GM18868 (cell line): ENCODE measurements at regions not wholly inside any gene's neighbourhood (a gene's known extent, or its start where the extent isn't known, plus 50 kb on each side); places are given as distances from the start of the nearest gene placed in this dataset.
"Not testable (repeated sequence)": the region's sequence is repeated elsewhere in the genome, so short reads cannot be mapped to it uniquely, and the experiment has no call there.

Experiments used
- ATAC-seq: cut with Tn5 transposase; IDR thresholded peaks from one replicate; pipeline ENCODE4 v1.9.1; 2021; ENCODE audit warnings: mild to moderate bottlenecking, moderate library complexity; ENCODE audit not compliant: unreplicated experiment

DNA sequence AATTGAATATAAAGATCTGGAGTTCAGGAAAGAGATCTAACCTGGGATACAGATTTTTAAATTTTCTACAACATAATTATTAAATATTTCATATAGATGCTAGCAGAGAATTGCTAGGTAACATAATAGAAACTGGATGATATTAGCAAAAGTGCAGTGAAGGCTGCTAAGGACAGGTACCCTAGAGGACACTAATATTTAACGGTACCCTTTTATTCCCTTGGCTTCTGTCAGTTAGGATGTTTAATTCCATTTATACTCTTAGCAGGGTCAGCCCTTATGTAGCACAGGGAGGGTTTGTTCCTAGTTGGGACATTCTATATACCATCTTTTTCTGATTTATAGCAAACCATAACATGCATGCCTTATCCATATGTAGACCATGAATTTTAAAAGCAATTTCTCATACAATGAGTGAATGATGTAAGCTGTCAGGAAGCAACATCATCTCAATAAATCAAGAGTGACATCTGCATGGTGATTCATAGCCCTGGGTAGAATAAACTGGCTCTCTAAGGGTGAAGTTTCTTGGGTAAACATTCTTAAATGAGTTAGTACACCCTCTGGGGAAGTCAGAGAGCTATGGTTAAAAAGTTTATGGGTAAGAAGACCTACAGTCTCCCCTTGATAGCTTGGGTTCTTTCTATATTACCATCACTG is 404.4 kb upstream of the MGAT4C start:
- no peak for ATAC-seq

DNA sequence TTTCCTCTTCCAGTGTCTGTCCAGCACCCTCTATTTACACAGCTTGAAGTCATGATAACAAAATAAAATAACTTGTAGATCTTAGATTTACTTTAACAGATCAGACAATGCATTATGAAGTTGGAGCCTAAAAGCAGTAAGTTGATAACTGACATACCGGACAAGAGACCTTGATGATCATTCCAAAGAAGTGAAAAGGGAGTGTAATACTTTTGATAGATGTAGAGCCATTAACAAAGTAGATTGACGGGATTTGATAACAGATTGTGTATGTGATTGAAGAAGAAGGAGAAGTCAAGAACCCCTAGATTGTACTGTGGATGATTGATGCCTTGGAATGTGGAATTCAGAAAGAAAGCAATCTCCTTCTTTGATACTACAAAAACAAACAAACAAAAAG is 403.8 kb upstream of the MGAT4C start:
- ATAC-seq: no peak

DNA sequence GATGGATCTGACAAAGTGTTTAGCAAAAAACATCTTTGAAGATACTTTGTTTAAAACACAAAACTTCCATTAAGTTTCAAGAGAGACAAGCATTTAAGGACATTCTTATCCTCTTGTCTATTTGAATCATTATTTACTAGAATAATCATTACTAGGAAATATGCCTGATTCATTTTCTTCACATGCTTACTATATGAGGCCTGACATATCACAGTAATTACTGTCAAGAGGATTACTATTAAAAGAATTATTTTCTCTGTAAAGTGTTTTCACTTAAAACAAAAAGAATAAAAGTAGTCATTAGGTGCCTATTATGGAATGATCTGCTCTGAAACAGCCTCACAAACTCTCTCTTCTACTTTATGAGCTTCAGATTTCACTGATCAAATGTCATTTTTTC is 402.1 kb upstream of the MGAT4C start:
- ATAC-seq: no peak

DNA sequence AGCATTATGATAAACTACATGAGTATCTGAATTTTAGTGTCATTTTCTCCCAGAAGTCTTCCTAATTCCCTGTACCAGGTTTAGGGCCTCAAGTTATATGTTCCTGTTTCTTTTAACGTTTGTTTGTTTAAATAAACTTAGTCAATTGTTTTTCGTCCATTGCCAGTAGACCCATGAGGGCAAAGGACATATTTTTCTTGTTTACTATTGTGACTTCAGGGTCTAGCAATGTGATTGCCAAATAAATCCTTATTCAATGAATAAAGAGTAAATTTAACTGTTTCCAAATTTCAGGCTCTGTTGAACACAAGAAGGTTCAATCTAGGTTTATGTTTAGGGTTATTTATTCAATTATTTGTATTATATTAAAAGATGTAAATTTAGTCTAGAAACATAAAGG is 391.6 kb upstream of the MGAT4C start:
- ATAC-seq: no peak

DNA sequence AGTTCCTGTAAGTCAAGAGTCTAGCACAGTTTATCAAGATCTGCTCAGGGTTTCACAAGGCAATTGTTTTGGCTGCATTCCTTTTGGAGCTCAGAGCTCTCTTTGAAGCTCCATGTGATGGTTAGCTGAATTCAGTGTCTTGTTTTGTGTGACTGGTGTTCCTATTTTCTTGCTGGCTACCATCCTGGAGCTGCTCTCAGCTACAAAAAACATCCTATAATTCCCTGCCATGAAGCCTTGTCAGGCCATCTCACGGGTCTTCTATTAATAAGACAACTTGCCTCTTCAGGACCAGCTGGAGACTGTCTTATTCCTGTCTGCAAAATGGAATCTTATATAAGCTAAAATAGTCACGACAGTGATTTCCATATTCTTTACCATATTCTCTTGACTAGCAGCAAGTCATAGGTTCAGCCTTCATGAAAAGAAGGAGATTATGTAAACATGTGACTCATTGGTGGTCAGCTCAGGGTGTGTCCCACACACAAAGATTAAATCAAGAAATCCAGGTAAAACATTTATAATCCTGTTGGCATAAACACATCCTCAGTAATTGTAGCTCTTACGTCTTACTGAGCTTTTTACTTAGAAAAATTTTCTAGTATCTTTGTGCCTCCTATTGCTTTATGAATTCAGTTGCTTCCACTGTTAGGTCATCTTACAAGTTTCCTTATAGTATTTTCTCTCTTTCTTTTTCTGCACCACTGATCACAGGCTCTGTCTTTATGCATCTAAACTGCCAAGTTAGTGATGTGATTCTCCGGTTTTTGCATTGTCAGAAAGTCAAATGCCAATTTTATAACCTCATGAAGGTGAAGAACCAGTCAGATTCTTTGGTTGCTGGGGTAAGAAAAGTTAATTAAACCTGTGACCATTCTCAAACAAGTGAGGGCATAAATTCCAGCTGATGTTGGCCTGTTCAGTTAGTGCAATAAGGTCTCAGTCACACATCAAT is 378.5 kb upstream of the MGAT4C start:
- ATAC-seq: no peak

DNA sequence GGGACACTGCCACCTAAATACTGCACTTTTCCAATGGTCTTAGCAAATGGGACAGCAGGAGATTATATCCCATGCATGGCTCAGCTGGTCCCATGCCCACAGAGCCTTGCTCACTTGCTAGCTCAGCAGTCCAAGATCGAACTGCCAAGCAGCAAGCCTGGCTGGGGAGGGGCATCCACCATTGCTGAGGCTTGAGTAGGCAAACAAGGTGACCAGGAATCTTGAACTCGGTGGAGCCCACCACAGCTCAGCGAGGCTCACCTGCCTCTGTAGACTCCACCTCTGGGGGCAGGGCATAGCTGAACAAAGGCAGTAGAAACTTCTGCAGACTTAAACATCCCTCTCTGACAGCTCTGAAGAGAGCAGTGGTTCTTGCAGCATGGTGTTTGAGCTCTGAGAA is 370.8 kb upstream of the MGAT4C start:
- no peak for ATAC-seq

DNA sequence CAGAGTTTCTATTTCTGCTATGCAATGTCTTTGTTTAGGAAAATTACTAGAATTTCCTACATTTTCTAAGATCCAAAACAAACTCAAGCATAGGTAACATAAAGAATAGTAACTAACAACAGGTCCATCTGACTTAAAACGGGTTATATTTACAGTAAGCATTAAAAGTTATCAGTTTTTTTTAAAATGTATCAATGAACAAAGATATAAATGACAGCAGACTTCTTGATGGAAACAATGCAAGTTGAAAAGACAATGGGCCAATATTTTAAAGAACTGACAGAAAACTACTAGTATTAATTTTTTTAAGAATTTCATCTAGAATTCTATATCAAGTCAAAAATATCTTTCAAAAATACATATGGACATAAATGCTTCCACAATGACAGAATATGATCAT is 367.1 kb upstream of the MGAT4C start:
- ATAC-seq: no peak

DNA sequence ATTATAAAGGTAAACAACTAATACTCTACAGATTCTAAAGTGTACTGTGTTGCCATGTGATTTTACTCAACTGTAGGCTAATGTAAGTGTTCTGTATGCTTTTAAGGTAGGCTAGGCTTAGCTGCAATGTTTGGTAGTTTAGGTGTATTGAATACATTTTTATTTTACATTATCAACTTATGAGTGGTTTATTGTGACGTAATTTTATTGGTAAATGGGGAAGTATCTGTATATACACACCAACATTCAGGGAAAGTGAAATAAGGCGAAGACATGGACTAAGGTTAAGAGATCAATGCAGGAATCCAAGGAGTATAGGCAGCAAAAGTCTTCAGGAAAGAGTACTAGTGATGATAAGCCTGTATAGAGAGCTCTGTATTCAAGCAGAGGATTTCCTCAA is 365.8 kb upstream of the MGAT4C start:
- no peak for ATAC-seq

DNA sequence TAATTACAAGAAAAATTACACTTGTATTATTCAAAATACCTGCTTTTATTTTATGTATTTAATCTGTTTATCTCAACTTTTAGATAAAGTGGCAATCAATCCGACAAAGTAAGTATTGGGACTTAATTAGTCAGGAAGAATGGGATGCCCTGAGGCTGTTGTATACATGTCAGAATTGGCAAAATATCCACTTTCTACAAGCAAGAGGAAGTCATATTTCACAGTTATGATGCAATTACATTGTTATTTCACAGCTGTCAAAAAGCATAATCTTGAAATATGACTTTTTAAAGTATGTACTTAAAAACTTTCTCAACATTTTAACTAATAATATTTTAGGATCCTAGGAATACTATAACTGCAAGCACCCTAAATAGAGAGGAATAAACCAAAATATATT is 357.1 kb upstream of the MGAT4C start:
- ATAC-seq: no peak

DNA sequence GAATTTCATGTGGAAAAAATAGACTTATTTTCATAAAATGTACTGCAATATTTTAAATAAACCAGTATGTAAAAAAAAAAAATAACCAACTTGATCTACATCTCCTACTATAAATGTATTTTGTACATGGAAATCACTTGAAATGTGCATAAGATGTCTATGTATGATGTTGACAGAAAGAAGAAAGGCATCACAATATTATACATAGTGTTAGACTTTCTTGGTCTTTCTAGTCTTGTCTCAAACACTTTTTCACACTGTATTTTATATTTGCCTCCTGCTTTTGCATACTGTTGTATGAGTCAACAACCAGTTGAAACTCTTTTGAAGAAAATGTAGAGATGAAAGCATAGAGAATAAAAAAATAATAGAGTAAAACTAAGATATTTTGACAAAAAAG is 352.4 kb upstream of the MGAT4C start:
- ATAC-seq: no peak

DNA sequence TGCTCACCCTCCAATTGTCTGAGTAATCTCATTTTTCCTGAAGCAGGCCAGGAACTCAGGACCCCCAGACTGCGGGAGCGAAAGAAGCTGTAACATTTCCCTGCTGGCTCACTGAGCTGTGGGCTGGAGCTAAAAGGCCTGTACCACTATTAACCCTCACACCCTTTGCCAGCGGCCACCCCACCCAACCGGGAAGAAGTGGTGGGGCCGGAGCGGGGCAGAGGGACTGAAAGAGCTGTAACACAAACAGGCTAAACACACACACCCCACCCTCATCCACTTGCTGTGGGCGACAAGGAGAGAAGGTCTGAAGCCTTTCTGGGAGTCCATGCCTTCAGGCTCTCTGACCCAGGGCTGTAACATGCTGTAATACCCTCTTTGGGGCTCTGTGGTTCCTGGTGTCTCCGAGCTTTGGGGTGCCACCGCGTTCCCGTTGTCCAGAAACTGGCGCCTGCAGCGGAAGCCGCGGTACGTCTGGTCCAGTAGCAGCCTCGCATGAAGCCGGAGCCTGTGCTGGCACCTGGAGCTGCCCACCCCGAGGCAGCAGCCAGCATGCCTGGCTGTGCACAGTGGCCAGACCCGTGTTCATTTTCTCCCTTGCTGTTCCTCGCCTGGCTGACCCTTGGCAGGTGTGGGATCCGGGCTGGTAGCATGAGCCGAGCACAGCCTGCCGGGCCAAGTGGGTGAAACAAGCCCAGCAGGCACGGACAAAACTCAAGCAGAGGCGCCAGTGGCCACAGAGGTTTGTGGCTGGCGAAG is 345.5 kb upstream of the MGAT4C start:
- ATAC-seq: no peak

DNA sequence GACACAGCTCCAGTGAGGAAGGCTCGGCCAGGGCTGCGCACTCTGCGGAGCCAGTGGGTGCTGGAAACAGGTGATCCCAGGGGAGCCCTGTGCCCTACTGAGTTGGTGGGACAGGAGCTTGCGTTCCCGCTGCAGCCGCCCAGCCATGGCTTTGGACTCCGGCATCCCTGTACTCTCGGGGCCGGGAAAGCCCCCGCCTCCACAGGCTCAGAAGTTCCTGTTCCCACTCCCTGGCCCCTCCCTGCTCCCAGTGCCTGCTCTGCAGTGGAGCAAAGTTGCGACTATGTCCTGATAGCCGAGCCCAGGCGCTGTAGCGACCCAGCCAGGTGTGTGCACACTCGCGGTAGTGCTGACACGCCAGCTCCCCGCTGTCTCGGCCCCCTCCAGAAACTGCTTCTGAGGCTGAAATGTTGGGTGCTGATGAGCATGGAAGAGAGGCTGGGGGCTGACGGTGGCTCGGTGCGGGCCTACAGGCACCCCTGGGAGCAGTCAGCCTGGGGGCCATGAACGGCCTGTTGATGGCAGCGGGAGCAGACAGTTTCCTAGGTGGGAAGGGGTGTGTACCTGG is 344.6 kb upstream of the MGAT4C start:
- ATAC-seq: no peak

DNA sequence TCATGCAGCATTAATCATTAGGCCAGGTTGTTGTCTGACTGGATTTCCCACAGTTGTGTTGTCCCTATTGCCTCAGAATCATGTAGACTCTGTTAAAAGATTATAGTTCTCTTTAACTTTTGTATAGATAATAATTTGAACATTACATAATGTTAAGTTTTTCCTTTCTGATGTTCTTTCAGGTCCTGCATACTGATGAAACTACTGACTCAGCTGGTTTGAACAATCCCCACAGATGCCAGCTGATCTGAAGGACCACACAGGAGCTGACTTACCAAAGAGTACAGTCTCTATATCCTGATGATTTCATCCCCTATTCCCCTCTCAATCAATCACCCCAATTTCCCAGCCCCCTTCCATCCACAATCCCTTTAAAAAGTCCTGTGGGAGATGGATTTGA is 341.2 kb upstream of the MGAT4C start:
- ATAC-seq: no peak

DNA sequence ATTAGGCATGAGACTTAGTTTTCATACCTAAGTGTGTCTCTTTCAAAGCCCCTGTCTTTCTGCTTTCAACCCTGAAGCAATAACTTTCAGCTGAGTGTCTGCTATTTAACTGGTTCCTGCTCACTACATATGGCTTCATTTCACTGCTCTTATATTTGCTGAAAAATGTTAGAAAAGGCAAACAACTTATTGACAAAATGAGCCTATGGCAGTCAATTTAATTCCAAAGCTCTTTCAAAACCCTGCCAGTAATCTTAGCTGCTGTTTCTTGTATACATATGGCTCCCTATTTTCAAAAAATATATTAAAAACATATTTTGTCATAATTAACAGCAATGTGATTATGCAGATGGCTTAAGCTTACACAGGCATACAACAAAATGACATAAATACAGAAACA is 334.1 kb upstream of the MGAT4C start:
- no peak for ATAC-seq

DNA sequence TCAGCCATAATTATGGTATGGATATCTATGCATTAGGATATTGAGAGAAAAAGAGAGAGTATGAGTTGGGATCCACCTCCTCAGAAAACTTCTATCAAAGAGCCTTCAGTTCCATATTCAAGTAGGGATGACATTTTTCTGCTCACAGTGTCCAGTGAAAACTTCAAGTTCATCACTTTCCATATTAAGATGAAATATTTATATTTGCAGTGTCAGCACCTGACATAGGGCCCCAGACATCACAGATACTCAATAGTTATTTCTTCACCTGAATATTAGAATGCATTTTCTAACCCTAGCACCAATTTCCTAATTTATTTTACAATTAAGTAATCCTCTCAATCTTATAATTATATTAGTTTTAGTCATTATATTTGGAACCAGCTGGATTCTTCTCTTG is 318.0 kb upstream of the MGAT4C start:
- no peak for ATAC-seq

DNA sequence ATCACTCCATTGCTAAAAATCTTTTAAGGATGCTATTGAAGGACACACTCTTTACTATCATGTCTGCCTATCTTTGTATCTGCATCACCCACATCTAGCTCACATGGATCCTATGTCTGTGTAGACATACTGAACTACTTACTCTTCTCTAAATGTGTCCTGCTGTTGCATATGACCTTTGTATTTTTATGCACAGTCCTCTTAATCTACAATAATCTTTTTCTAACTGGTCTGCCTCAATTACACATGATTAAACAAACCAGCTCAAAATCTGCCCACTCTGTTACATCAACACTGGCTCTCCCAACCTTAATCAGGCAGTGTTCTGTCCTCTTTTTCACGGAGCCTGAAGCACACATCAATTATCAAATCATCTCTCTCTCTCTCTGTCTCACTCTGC is 316.3 kb upstream of the MGAT4C start:
- no peak for ATAC-seq

DNA sequence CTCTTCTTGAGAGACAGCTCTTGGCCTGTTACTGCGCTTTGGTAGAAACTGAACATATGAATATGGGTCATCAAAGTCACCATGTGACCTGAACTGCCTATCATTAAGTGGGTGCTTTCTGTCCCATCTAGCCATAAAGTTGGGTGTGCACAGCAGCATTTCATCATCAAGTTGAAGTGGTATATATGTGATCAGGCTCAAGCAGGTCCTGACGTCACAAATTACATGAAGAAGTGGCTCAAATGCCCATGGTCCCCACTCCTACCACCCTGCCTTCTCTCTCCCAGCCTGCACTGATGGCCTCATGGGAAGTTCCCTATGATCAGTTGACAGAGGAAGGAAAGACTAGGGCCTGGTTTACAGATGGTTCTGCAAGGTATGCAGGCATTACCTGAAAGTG is 308.8 kb upstream of the MGAT4C start:
- no peak for ATAC-seq

DNA sequence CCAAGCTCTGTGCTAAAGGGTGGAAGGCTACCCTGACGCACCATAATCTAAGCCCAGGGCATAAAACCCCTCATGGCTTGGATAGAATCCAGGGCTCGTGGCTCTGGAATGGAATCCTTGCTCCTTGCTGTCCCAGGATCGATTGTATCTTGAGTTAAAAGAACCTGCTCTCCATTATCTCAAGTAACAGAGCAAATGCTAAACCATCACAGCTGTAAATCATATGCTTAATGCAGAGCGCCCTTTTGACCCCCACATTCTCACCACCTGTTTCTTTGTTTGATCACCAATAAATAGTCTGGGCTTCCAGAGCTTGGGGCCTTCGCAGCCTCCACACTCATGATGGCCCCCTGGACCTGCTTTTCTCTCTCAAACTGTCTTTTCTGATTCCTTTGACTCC is 299.3 kb upstream of the MGAT4C start:
- ATAC-seq: not testable (repeated sequence)

DNA sequence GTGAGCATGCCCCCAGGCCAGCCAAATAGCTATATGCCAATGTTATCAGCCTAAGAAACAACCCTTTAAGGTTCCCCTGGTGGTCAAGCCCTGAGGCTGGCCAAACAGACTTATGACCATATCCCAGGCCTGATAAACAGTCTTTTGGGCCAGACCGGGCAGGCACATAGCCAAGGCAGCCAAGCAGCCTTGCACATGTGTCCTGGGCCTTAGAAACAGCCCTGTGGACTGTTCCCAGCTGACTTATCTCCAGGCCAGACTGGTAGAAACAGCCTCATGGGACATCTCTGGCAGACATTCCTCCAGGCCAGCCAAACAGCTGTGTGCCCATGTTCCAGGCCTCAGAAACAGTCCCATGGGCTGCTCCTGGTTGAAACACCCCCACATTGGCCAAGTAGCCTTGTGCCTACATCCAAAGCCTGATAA is 295.0 kb upstream of the MGAT4C start:
- no peak for ATAC-seq

DNA sequence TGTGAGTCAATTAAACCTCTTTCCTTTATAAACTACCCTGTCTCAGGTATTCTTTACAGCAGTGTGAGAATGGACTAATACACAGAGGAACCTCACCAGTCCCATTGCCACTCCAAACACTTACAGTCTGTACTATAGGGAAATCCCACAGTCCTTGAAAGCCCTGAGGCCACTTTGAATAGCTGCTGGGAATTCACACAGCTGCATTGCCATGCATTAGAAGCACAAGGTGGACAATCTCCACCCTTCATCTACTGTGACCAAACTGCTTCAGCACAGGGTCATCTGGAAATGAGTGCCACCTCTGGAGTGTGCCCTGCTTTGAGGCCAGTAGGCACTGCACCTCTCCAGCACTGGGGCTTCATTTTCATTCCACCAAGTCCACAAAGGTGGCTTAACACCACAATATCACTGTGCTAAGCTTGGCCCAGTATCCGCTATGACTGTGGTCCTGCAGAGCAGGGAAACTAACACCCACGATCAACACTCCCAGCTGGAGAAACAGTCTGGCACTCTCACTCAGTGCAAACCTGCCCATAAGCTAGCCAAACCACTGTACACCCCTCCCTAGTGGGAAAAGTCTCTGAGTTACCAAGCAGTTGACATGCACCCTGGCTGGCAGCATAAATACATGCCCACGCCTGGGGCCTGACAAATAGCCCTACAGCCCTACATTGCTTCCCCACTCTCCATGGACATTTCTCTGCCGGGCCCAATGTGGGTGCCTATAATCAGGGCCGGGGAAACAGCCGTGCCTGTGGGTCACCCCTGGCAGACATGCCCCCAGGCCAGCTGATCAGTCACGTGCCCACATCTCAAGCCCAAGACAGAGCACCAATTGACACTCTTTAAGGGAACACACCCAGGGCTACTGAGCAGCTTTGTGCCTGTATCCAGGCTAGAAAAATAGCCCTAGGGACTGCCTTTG is 294.3 kb upstream of the MGAT4C start:
- ATAC-seq: no peak
